ENCODE measurements at regions not wholly inside any gene's neighbourhood (a gene's known extent, or its start where the extent isn't known, plus 50 kb on each side); places are given as distances from the start of the nearest gene placed in this dataset.

- FAIRE-seq = no peak
These were observed 623.1 kb downstream of the BNC2 start for GRCh38 chr9:16247188-16247875.

GRCh38 chr9:16248822-16249221, 621.6 kb downstream of the BNC2 start:
- FAIRE-seq = no peak

- FAIRE-seq = no peak
These were observed 617.9 kb downstream of the BNC2 start for GRCh38 chr9:16252616-16253015.

GRCh38 chr9:16254674-16255073, 615.8 kb downstream of the BNC2 start:
- FAIRE-seq = no peak

GRCh38 chr9:16255217-16255616, 615.3 kb downstream of the BNC2 start:
- FAIRE-seq = no peak

GRCh38 chr9:16257604-16258003, 612.9 kb downstream of the BNC2 start:
- FAIRE-seq = no peak

- FAIRE-seq = no peak
These were observed 612.3 kb downstream of the BNC2 start for GRCh38 chr9:16258191-16258590.

- FAIRE-seq = no peak
These were observed 611.8 kb downstream of the BNC2 start for GRCh38 chr9:16258708-16259107.

GRCh38 chr9:16262477-16263261, 607.8 kb downstream of the BNC2 start:
- FAIRE-seq = no peak

- FAIRE-seq = no peak
These were observed 604.8 kb downstream of the BNC2 start for GRCh38 chr9:16265688-16266087.

GRCh38 chr9:16266648-16267276, 603.7 kb downstream of the BNC2 start:
- no peak for FAIRE-seq

GRCh38 chr9:16267281-16268066, 603.0 kb downstream of the BNC2 start:
- FAIRE-seq = no peak

- FAIRE-seq = no peak
These were observed 602.2 kb downstream of the BNC2 start for GRCh38 chr9:16268067-16268881.

- FAIRE-seq = no peak
These were observed 598.5 kb downstream of the BNC2 start for GRCh38 chr9:16271967-16272366.

GRCh38 chr9:16272776-16273175, 597.7 kb downstream of the BNC2 start:
- no peak for FAIRE-seq

GRCh38 chr9:16275795-16276624, 594.5 kb downstream of the BNC2 start:
- FAIRE-seq = no peak

- FAIRE-seq = no peak
These were observed 593.6 kb downstream of the BNC2 start for GRCh38 chr9:16276866-16277265.

GRCh38 chr9:16277471-16277960, 593.0 kb downstream of the BNC2 start:
- FAIRE-seq = no peak

- no peak for FAIRE-seq
These were observed 592.0 kb downstream of the BNC2 start for GRCh38 chr9:16278326-16278999.

GRCh38 chr9:16281707-16282106, 588.8 kb downstream of the BNC2 start:
- no peak for FAIRE-seq

GRCh38 chr9:16282216-16282615, 588.3 kb downstream of the BNC2 start:
- no peak for FAIRE-seq
